ENCODE measurements at regions not wholly inside any gene's neighbourhood (a gene's known extent, or its start where the extent isn't known, plus 50 kb on each side); places are given as distances from the start of the nearest gene placed in this dataset.

DNA sequence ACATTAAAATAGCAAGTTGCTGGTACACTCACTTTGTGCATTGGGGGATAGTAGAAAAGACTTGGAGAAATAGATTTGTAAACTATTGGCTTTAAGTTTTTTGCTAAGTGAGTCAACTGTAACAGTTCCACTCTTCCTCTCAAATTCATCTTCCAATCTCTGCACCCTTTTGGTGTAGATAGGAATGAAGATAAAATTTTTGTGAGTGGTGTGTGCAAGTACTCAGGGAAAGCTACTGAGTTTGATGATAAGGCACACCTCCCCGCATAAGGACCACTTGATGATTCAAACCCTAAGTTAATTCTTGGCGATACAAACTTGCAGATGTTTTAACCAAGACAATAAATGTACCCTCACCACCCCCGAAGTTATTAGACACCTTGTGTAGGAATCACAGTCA lies 168.3 kb upstream of the SLITRK1 start:
- TF ChIP-seq SREBF2 (IDR thresholded peaks at IDR 0.05; ENCODE audit: low read length) = no peak
- TF ChIP-seq, protein P1, sequence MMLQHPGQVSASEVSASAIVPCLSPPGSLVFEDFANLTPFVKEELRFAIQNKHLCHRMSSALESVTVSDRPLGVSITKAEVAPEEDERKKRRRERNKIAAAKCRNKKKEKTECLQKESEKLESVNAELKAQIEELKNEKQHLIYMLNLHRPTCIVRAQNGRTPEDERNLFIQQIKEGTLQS (IDR thresholded peaks at IDR 0.05; ENCODE audit: borderline replicate concordance, extremely low read depth, low read depth, low read length) = no peak
- TF ChIP-seq, protein P2, sequence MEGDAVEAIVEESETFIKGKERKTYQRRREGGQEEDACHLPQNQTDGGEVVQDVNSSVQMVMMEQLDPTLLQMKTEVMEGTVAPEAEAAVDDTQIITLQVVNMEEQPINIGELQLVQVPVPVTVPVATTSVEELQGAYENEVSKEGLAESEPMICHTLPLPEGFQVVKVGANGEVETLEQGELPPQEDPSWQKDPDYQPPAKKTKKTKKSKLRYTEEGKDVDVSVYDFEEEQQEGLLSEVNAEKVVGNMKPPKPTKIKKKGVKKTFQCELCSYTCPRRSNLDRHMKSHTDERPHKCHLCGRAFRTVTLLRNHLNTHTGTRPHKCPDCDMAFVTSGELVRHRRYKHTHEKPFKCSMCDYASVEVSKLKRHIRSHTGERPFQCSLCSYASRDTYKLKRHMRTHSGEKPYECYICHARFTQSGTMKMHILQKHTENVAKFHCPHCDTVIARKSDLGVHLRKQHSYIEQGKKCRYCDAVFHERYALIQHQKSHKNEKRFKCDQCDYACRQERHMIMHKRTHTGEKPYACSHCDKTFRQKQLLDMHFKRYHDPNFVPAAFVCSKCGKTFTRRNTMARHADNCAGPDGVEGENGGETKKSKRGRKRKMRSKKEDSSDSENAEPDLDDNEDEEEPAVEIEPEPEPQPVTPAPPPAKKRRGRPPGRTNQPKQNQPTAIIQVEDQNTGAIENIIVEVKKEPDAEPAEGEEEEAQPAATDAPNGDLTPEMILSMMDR (IDR thresholded peaks at IDR 0.05 in 2 of 3, conservative IDR thresholded peaks at IDR 0.05 in 1 of 3; ENCODE audit: control insufficient read depth in 2 of 3, extremely low read depth in 1 of 3, insufficient read depth in 1 of 3, low read depth in 3 of 3, low read length in 3 of 3) = no peak
